ENCODE measurements at regions not wholly inside any gene's neighbourhood (a gene's known extent, or its start where the extent isn't known, plus 50 kb on each side); places are given as distances from the start of the nearest gene placed in this dataset.

DNA sequence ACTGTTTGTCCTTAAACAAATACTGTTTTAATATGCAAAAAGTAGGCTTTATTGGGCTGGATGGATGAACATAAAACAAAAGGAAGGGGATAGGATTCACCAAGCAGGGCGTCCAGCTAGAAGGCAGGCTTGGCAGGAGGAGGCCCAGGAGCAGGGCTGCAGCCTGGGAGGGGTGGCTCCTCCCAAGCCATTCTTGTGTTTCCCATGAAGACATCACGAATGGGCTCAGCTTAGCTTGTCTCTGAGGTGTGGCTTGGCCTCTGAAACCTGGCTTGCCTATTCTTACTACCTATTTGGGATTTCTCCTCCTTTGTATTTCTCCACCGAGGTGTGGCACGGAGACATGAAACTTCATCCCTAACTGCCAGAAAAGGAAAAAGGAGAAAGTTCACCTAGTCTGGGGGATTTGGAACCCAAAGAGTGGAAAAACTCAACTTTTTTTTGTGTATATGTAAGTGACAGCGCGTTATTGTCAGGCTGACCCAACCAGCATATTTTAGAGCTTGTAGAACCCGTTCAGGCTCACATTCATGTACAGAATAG is 481.9 kb upstream of the SPRED2 start:
- Histone ChIP-seq H4K8ac (ENCODE audit: low read depth, low read length) (no peak overlapping the region), H3K79me1 (ENCODE audit: low read length) (no peaks in the 10 kb centered on the region), H2BK5ac (ENCODE audit: low read depth, low read length, poor library complexity) (no peak overlapping the region), H2BK12ac (ENCODE audit: low read length) (no peak overlapping the region), H3K4me2 (ENCODE audit: low read length) (no peak overlapping the region), H4K12ac (ENCODE audit: low read depth, low read length) (no peak overlapping the region), H3K4ac (ENCODE audit: low read depth, low read length) (no peak overlapping the region), H2AFZ (ENCODE audit: insufficient read depth, low read length, poor library complexity) (no peak overlapping the region), H2BK120ac (ENCODE audit: insufficient read depth, low read length, poor library complexity) (no peak overlapping the region), H3K14ac (ENCODE audit: low read length) (no peak overlapping the region), H4K91ac (ENCODE audit: low read depth, low read length) (no peak overlapping the region), H3K23ac (ENCODE audit: low read length) (no peak overlapping the region), H3K79me2 (ENCODE audit: control insufficient read depth, insufficient read depth, low read length, poor library complexity) (no peaks in the 10 kb centered on the region), H3K36me3 (ENCODE audit: control insufficient read depth in 1 of 2, insufficient read depth in 2 of 2, low read length in 2 of 2) (no peaks in the 10 kb centered on the region), H2AK5ac (ENCODE audit: low read length) (no peak overlapping the region), H3K27ac (ENCODE audit: low read depth, low read length) (no peak overlapping the region), H3K18ac (ENCODE audit: low read length) (no peak overlapping the region), H3K4me3 (ENCODE audit: low read depth, low read length) (no peak overlapping the region), H3K4me1 (ENCODE audit: control insufficient read depth in 1 of 2, insufficient read depth in 2 of 2, low read length in 2 of 2) (peaks cover 0 to 2% of the 10 kb centered on the region in 2 experiments), H3K9me3 (ENCODE audit: insufficient read depth, low read depth, low read length) (no peaks in the 10 kb centered on the region), H3K9ac (ENCODE audit: low read length) (no peak overlapping the region), H3K27me3 (ENCODE audit: insufficient read depth, low read length) (no peaks in the 10 kb centered on the region)
- WGBS (ENCODE audit: extremely low coverage, insufficient coverage, insufficient read length), result no CpG with 5 or more reads among the region's 7 CpGs
- no peak for DNase-seq

DNA sequence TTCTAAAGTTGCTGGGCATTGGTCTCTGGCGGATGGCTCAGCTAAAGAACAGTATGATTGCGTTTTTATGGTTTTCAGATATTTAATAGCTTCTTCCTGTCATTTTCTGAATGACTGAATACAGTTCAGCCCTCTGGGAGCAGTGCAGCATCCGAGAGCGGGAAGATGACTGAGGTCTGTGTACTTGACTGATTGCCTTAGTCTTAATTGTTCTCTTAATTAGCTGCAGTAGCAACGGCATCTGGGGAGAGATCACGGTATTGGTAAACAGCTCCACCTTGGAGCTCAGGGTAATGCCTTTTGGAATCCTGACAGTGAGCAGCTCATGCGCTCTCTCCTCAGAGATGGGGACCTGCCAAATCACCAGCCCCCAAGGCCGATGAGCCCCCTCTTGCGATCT is 481.4 kb upstream of the SPRED2 start:
- Histone ChIP-seq H3K79me2 (ENCODE audit: control insufficient read depth, insufficient read depth, low read length, poor library complexity) (no peaks in the 10 kb centered on the region), H3K4me1 (ENCODE audit: control insufficient read depth in 1 of 2, insufficient read depth in 2 of 2, low read length in 2 of 2) (peaks cover 0 to 2% of the 10 kb centered on the region in 2 experiments), H2AK5ac (ENCODE audit: low read length) (no peak overlapping the region), H3K9me3 (ENCODE audit: insufficient read depth, low read depth, low read length) (no peaks in the 10 kb centered on the region), H3K4me2 (ENCODE audit: low read length) (no peak overlapping the region), H4K12ac (ENCODE audit: low read depth, low read length) (no peak overlapping the region), H3K27me3 (ENCODE audit: insufficient read depth, low read length) (no peaks in the 10 kb centered on the region), H4K91ac (ENCODE audit: low read depth, low read length) (no peak overlapping the region), H4K8ac (ENCODE audit: low read depth, low read length) (no peak overlapping the region), H3K4me3 (ENCODE audit: low read depth, low read length) (no peak overlapping the region), H3K14ac (ENCODE audit: low read length) (no peak overlapping the region), H2BK120ac (ENCODE audit: insufficient read depth, low read length, poor library complexity) (no peak overlapping the region), H3K18ac (ENCODE audit: low read length) (no peak overlapping the region), H2BK5ac (ENCODE audit: low read depth, low read length, poor library complexity) (no peak overlapping the region), H3K4ac (ENCODE audit: low read depth, low read length) (no peak overlapping the region), H2BK12ac (ENCODE audit: low read length) (no peak overlapping the region), H3K9ac (ENCODE audit: low read length) (no peak overlapping the region), H3K23ac (ENCODE audit: low read length) (no peak overlapping the region), H2AFZ (ENCODE audit: insufficient read depth, low read length, poor library complexity) (no peak overlapping the region), H3K36me3 (ENCODE audit: control insufficient read depth in 1 of 2, insufficient read depth in 2 of 2, low read length in 2 of 2) (no peaks in the 10 kb centered on the region), H3K27ac (ENCODE audit: low read depth, low read length) (no peak overlapping the region), H3K79me1 (ENCODE audit: low read length) (no peaks in the 10 kb centered on the region)
- no peak for DNase-seq
- WGBS (ENCODE audit: extremely low coverage, insufficient coverage, insufficient read length), result no CpG with 5 or more reads among the region's 9 CpGs

DNA sequence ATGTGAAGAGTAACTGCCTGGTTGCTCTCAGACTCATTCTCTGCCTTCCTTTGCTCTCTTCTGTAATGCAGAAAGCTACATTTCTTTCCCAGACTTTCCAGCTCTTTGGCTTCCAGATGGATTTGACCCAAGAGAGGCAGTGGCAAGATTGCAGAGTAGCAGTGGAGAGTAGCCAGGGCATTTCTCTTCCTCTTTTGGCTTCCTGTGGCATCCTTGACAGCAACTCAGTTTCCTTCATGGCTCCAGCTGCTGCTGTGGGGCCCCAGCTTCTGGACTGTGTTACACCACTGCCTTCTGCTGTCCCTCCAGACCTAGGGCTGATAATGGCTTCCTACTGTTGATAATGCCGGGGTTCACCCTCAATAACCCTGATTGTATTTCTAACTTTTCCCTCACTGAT is 469.4 kb upstream of the SPRED2 start:
- Histone ChIP-seq H3K14ac (ENCODE audit: low read length) (no peak overlapping the region), H3K27ac (ENCODE audit: low read depth, low read length) (no peak overlapping the region), H3K18ac (ENCODE audit: low read length) (no peak overlapping the region), H3K79me1 (ENCODE audit: low read length) (no peaks in the 10 kb centered on the region), H3K4me2 (ENCODE audit: low read length) (no peak overlapping the region), H3K4ac (ENCODE audit: low read depth, low read length) (no peak overlapping the region), H4K12ac (ENCODE audit: low read depth, low read length) (no peak overlapping the region), H3K9me3 (ENCODE audit: insufficient read depth, low read depth, low read length) (no peaks in the 10 kb centered on the region), H4K8ac (ENCODE audit: low read depth, low read length) (no peak overlapping the region), H3K4me1 (ENCODE audit: control insufficient read depth in 1 of 2, insufficient read depth in 2 of 2, low read length in 2 of 2) (no peaks in the 10 kb centered on the region), H2BK5ac (ENCODE audit: low read depth, low read length, poor library complexity) (no peak overlapping the region), H2AK5ac (ENCODE audit: low read length) (no peak overlapping the region), H3K4me3 (ENCODE audit: low read depth, low read length) (no peak overlapping the region), H3K79me2 (ENCODE audit: control insufficient read depth, insufficient read depth, low read length, poor library complexity) (no peaks in the 10 kb centered on the region), H3K36me3 (ENCODE audit: control insufficient read depth in 1 of 2, insufficient read depth in 2 of 2, low read length in 2 of 2) (no peaks in the 10 kb centered on the region), H3K9ac (ENCODE audit: low read length) (no peak overlapping the region), H2AFZ (ENCODE audit: insufficient read depth, low read length, poor library complexity) (no peak overlapping the region), H4K91ac (ENCODE audit: low read depth, low read length) (no peak overlapping the region), H3K23ac (ENCODE audit: low read length) (no peak overlapping the region), H2BK12ac (ENCODE audit: low read length) (no peak overlapping the region), H2BK120ac (ENCODE audit: insufficient read depth, low read length, poor library complexity) (no peak overlapping the region), H3K27me3 (ENCODE audit: insufficient read depth, low read length) (no peaks in the 10 kb centered on the region)
- DNase-seq, result no peak
- no CpG with 5 or more reads among the region's 1 CpG for WGBS (ENCODE audit: extremely low coverage, insufficient coverage, insufficient read length)

DNA sequence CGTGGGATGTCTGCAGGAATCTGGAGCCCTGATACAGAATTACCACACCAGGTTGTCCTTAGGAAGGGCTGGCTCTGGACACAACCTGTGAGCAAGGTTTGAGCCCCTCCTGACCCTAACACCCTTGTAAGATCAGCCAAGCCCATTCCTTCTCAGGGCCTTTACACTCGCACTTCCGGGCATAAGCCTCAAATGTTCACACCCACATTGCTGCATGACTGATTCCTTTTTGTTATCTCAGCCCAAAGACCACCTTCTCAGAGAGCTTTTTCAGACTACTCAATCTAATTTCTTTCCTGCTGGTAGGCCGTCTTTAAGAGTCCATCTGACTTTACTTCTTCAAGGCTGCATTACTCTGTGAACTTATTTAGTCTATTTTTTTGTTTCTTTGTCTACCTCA is 464.0 kb upstream of the SPRED2 start:
- Histone ChIP-seq H2BK5ac (ENCODE audit: low read depth, low read length, poor library complexity) (no peak overlapping the region), H3K23ac (ENCODE audit: low read length) (no peak overlapping the region), H2AFZ (ENCODE audit: insufficient read depth, low read length, poor library complexity) (no peak overlapping the region), H3K4me2 (ENCODE audit: low read length) (no peak overlapping the region), H3K79me2 (ENCODE audit: control insufficient read depth, insufficient read depth, low read length, poor library complexity) (no peaks in the 10 kb centered on the region), H3K4me1 (ENCODE audit: control insufficient read depth in 1 of 2, insufficient read depth in 2 of 2, low read length in 2 of 2) (no peaks in the 10 kb centered on the region), H3K27ac (ENCODE audit: low read depth, low read length) (no peak overlapping the region), H4K91ac (ENCODE audit: low read depth, low read length) (no peak overlapping the region), H3K18ac (ENCODE audit: low read length) (no peak overlapping the region), H2BK120ac (ENCODE audit: insufficient read depth, low read length, poor library complexity) (no peak overlapping the region), H3K79me1 (ENCODE audit: low read length) (no peaks in the 10 kb centered on the region), H3K9ac (ENCODE audit: low read length) (no peak overlapping the region), H3K14ac (ENCODE audit: low read length) (no peak overlapping the region), H3K27me3 (ENCODE audit: insufficient read depth, low read length) (no peaks in the 10 kb centered on the region), H3K4ac (ENCODE audit: low read depth, low read length) (no peak overlapping the region), H4K8ac (ENCODE audit: low read depth, low read length) (no peak overlapping the region), H4K12ac (ENCODE audit: low read depth, low read length) (no peak overlapping the region), H2AK5ac (ENCODE audit: low read length) (no peak overlapping the region), H3K9me3 (ENCODE audit: insufficient read depth, low read depth, low read length) (no peaks in the 10 kb centered on the region), H3K4me3 (ENCODE audit: low read depth, low read length) (no peak overlapping the region), H2BK12ac (ENCODE audit: low read length) (no peak overlapping the region), H3K36me3 (ENCODE audit: control insufficient read depth in 1 of 2, insufficient read depth in 2 of 2, low read length in 2 of 2) (no peaks in the 10 kb centered on the region)
- WGBS (ENCODE audit: extremely low coverage, insufficient coverage, insufficient read length), result no CpG with 5 or more reads among the region's 4 CpGs
- DNase-seq, result no peak
